ENCODE measurements at regions not wholly inside any gene's neighbourhood (a gene's known extent, or its start where the extent isn't known, plus 50 kb on each side); places are given as distances from the start of the nearest gene placed in this dataset.

GRCh38 chr20:51163996-51164600 lies 141.2 kb upstream of the KCNG1 start:
- H3K79me2 ChIP-seq (ENCODE audit: low read length) = no peaks in the 10 kb centered on the region
- TF ChIP-seq EZH2 (IDR thresholded peaks at IDR 0.05; ENCODE audit: low read length, unreplicated experiment) (no peak), CTCF (conservative IDR thresholded peaks at IDR 0.05; ENCODE audit: low read depth, low read length) (no peak), EZH2phosphoT487 (IDR thresholded peaks at IDR 0.05; ENCODE audit: borderline replicate concordance, low read length) (no peak)
- H3K9me2 ChIP-seq (replicated peaks; ENCODE audit: low read length) = no peaks in the 10 kb centered on the region
- no peak overlapping the region for H3K4me2 ChIP-seq (ENCODE audit: low read length)
- BruUV-seq (replicated peaks) = no TSS peak
- no peaks in the 10 kb centered on the region for H3F3A ChIP-seq (ENCODE audit: low read length, unreplicated experiment)
- no peak overlapping the region for H3K27ac ChIP-seq (ENCODE audit: low read length)
- POLR2A ChIA-PET (ENCODE audit: unreplicated experiment) = no interaction called here
- CTCF ChIA-PET = no interaction called here
- H4K20me1 ChIP-seq (ENCODE audit: low read length) = no peaks in the 10 kb centered on the region
- DNase-seq (no peak), ATAC-seq (no peak)
- no peak overlapping the region for H3K9ac ChIP-seq (ENCODE audit: low read length)
- H2AFZ ChIP-seq (ENCODE audit: low read length) = no peak overlapping the region
- peaks cover 30% of the 10 kb centered on the region; the same call in 1 of the 2 replicates for H3K27me3 ChIP-seq (ENCODE audit: low read length)
- H3K4me1 ChIP-seq (ENCODE audit: insufficient read depth, low read length) = peaks cover 9% of the 10 kb centered on the region
- no peaks in the 10 kb centered on the region for H3K36me3 ChIP-seq (ENCODE audit: low read depth, low read length)
- H3K9me3 ChIP-seq (ENCODE audit: low read length) = no peaks in the 10 kb centered on the region
- intact Hi-C loops (cut with micrococcal nuclease) = no loop called here
- no peak overlapping the region for H3K4me3 ChIP-seq (ENCODE audit: low read length)

DNA sequence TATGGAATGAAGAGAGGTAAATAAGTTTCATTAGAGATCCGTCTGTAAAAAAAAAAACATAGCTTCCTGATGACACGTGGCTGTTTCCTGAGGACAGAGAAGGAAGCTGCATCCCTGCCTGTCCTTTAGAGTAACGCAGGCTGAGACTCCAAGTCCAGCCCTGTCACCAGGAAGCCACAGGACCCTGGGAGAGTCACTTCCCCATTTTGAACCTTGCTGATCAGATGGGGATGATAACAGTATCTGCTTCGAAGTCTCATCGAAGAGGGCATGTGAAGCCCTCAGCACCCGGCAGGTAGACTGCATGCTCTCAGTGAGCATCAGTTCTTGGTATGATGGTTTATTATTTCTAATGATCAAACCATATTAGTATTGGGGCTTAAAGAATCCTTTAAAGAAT lies 139.1 kb upstream of the KCNG1 start:
- BruUV-seq (replicated peaks) = no TSS peak
- ATAC-seq = no peak

More for the DNA sequence above, 139.1 kb upstream of the KCNG1 start:
- TF ChIP-seq CTCF (conservative IDR thresholded peaks at IDR 0.05; ENCODE audit: low read depth, low read length) (no peak), EZH2 (IDR thresholded peaks at IDR 0.05; ENCODE audit: low read length, unreplicated experiment) (no peak), EZH2phosphoT487 (IDR thresholded peaks at IDR 0.05; ENCODE audit: borderline replicate concordance, low read length) (no peak)
- no peaks in the 10 kb centered on the region for H3K9me3 ChIP-seq (ENCODE audit: low read length)
- H3K27ac ChIP-seq (ENCODE audit: low read length) = no peak overlapping the region
- no peaks in the 10 kb centered on the region for H3K36me3 ChIP-seq (ENCODE audit: low read depth, low read length)
- H3K4me3 ChIP-seq (ENCODE audit: low read length) = no peak overlapping the region
- H3K9ac ChIP-seq (ENCODE audit: low read length) = no peak overlapping the region
- no peaks in the 10 kb centered on the region for H3K79me2 ChIP-seq (ENCODE audit: low read length)
- H2AFZ ChIP-seq (ENCODE audit: low read length) = no peak overlapping the region
- H4K20me1 ChIP-seq (ENCODE audit: low read length) = no peaks in the 10 kb centered on the region
- H3K4me1 ChIP-seq (ENCODE audit: insufficient read depth, low read length) = peaks cover 9% of the 10 kb centered on the region
- POLR2A ChIA-PET (ENCODE audit: unreplicated experiment) = no interaction called here
- H3K4me2 ChIP-seq (ENCODE audit: low read length) = no peak overlapping the region
- no peaks in the 10 kb centered on the region for H3F3A ChIP-seq (ENCODE audit: low read length, unreplicated experiment)
- H3K27me3 ChIP-seq (ENCODE audit: low read length) = peaks cover 40% of the 10 kb centered on the region
- DNase-seq = no peak
- intact Hi-C loops (cut with micrococcal nuclease) = no loop called here
- CTCF ChIA-PET = no interaction called here
- no peaks in the 10 kb centered on the region for H3K9me2 ChIP-seq (replicated peaks; ENCODE audit: low read length)

Measured in PC-3 (cell line).